Osteoblast (primary cell): ENCODE measurements at regions not wholly inside any gene's neighbourhood (a gene's known extent, or its start where the extent isn't known, plus 50 kb on each side); places are given as distances from the start of the nearest gene placed in this dataset.
A peak's percentile ranks its signal among the peaks of the same experiment; 100 is the strongest.

Source experiments
- DNase-seq: peaks from one replicate; pipeline ENCODE4 v3.0.0; 2011; ENCODE audit warnings: low spot score, mixed read lengths; ENCODE audit not compliant: insufficient read length; ENCODE audit errors: missing footprints
- H2AFZ ChIP-seq: 2 replicates; pipeline ENCODE4 v1.6.0; 2011; ENCODE audit warnings: mild to moderate bottlenecking, low read length
- H3K27ac ChIP-seq: 2 replicates; pipeline ENCODE4 v1.5.1; 2011; ENCODE audit warnings: mild to moderate bottlenecking, low read depth, low read length, moderate library complexity
- H3K27me3 ChIP-seq: 2 replicates; pipeline ENCODE4 v1.6.0; 2012; ENCODE audit warnings: mild to moderate bottlenecking, control low read depth, inconsistent platforms, low read length, moderate library complexity; ENCODE audit not compliant: insufficient read depth
- H3K36me3 ChIP-seq: 2 replicates; pipeline ENCODE4 v1.5.1; 2011; ENCODE audit warnings: mild to moderate bottlenecking, low read length, control low read depth, moderate library complexity; ENCODE audit not compliant: insufficient read depth
- H3K4me1 ChIP-seq: 2 replicates; pipeline ENCODE4 v1.5.1; 2011; ENCODE audit warnings: mild to moderate bottlenecking, low read length, control low read depth, moderate library complexity; ENCODE audit not compliant: insufficient read depth
- H3K4me2 ChIP-seq: 2 replicates; pipeline ENCODE4 v1.6.0; 2011; ENCODE audit warnings: mild to moderate bottlenecking, low read length; ENCODE audit not compliant: insufficient read depth
- H3K4me3 ChIP-seq: fragments of 200-600 bp; sonication (generic); 3 replicates; pipeline ENCODE4 v1.5.1; 2012; ENCODE audit warnings: mild to moderate bottlenecking, low read length, inconsistent platforms; ENCODE audit not compliant: insufficient read depth
- H3K79me2 ChIP-seq: 2 replicates; pipeline ENCODE4 v1.6.0; 2012; ENCODE audit warnings: mild to moderate bottlenecking, low read length, control low read depth, inconsistent platforms; ENCODE audit not compliant: insufficient read depth
- H3K9me3 ChIP-seq: 2 replicates; pipeline ENCODE4 v1.5.1; 2011; ENCODE audit warnings: low read depth, low read length, control low read depth
- H4K20me1 ChIP-seq: 2 replicates; pipeline ENCODE4 v1.6.0; 2012; ENCODE audit warnings: mild to moderate bottlenecking, low read length, control low read depth; ENCODE audit not compliant: insufficient read depth
- CTCF ChIP-seq: IDR thresholded peaks from 2 replicates; pipeline ENCODE4 v1.5.1; 2011; ENCODE audit warnings: mild to moderate bottlenecking, low read depth, low read length, moderate library complexity; ENCODE audit errors: extremely low read depth

GRCh38 chr4:184282251-184282713 is 64.6 kb upstream of the ENPP6 start:
- TF ChIP-seq CTCF: peak; percentile 8
- Histone ChIP-seq H3K79me2 (no peaks in the 10 kb centered on the region), H3K4me1 (no peaks in the 10 kb centered on the region), H2AFZ (peak overlapping the region; percentile 65), H3K36me3 (no peaks in the 10 kb centered on the region), H3K27me3 (no peaks in the 10 kb centered on the region), H3K4me3 (no peak overlapping the region), H3K9me3 (no peaks in the 10 kb centered on the region), H4K20me1 (no peaks in the 10 kb centered on the region), H3K4me2 (no peak overlapping the region), H3K27ac (no peak overlapping the region)
- peak; percentile 75 for DNase-seq

- Histone ChIP-seq H3K4me2 (no peak overlapping the region), H3K4me1 (no peaks in the 10 kb centered on the region), H3K27ac (no peak overlapping the region), H3K4me3 (no peak overlapping the region), H3K79me2 (no peaks in the 10 kb centered on the region), H3K9me3 (no peaks in the 10 kb centered on the region), H4K20me1 (no peaks in the 10 kb centered on the region), H2AFZ (peak overlapping the region; percentile 65), H3K27me3 (no peaks in the 10 kb centered on the region), H3K36me3 (no peaks in the 10 kb centered on the region)
- no peak for TF ChIP-seq CTCF
- DNase-seq: no peak
These were observed 63.8 kb upstream of the ENPP6 start for GRCh38 chr4:184281231-184282139.

DNA sequence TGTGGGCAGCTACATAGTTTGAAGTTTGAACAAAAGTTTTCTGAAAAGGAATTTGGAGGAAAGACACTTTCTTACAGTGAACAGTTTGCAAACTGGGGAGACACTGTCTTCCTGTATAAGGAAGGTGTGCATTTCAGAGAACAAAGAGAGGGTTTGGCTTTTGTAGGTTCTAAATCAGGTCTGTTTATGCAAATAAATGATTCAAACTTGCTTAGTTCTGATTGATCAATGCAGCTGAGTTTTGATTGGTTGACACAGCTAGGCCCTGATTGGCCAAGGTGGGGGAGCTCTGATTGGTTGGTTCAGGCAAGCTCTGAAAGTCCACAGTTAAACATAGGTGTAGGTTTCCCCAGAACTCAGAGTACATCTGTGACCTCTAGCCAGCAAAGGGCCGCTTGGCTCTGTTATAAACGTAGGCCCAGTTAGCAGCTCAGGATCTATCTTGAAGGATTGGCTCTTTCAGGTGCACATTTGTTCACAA is 63.0 kb upstream of the ENPP6 start:
- Histone ChIP-seq H3K4me3 (no peak overlapping the region), H3K27ac (no peak overlapping the region), H3K4me1 (no peaks in the 10 kb centered on the region), H4K20me1 (no peaks in the 10 kb centered on the region), H2AFZ (no peak overlapping the region), H3K79me2 (no peaks in the 10 kb centered on the region), H3K36me3 (no peaks in the 10 kb centered on the region), H3K9me3 (no peaks in the 10 kb centered on the region), H3K4me2 (no peak overlapping the region), H3K27me3 (no peaks in the 10 kb centered on the region)
- no peak for TF ChIP-seq CTCF
- DNase-seq: no peak

DNA sequence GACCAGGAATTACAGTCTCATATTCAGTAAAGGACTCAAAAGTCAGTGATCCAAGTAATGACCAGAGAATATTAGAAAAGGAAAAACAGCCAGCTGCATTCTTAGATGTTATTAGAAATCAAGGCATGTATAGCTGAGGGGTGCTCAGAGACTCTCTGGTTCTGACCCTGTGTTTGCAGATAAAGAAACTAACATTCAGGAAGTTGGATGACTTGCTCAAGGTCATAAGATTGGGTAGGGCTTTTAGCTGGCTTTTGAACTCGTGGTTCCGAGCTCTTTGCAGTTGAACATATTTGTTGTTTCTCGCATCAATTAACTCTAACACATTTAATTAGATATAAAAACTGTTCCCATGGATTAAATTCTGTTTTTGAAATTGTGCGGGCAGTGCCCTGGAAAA is 62.5 kb upstream of the ENPP6 start:
- H3K4me1 ChIP-seq: no peaks in the 10 kb centered on the region
- H3K9me3 ChIP-seq: no peaks in the 10 kb centered on the region
- no peak for TF ChIP-seq CTCF
- H3K4me3 ChIP-seq: no peak overlapping the region
- H3K27ac ChIP-seq: no peak overlapping the region
- no peaks in the 10 kb centered on the region for H3K79me2 ChIP-seq
- H3K27me3 ChIP-seq: no peaks in the 10 kb centered on the region
- no peaks in the 10 kb centered on the region for H3K36me3 ChIP-seq
- no peak overlapping the region for H3K4me2 ChIP-seq
- H4K20me1 ChIP-seq: no peaks in the 10 kb centered on the region
- H2AFZ ChIP-seq: no peak overlapping the region
- DNase-seq: no peak
